H1 (cell line): ENCODE measurements at regions not wholly inside any gene's neighbourhood (a gene's known extent, or its start where the extent isn't known, plus 50 kb on each side); places are given as distances from the start of the nearest gene placed in this dataset.

ENCODE experiments used
- CTCF ChIA-PET: fragments of 300-600 bp; sonication (Branson Sonifier 250); formaldehyde crosslinking; loops from one replicate; lab custom pipeline; 2021; ENCODE audit not compliant: partially characterized antibody; lab: Charles Lee
- POLR2A ChIA-PET: fragments of 300-600 bp; sonication (Branson Sonifier 250); formaldehyde crosslinking; loops from one replicate; lab custom pipeline; 2021; ENCODE audit warnings: inconsistent platforms; ENCODE audit not compliant: partially characterized antibody; lab: Charles Lee
- DNase-seq, 2 experiments: peaks; one replicate each; pipeline versions ENCODE4 v3.0.0 to v3.0.0-alpha.2; 2010 to 2022; ENCODE audit warnings: low spot score in 2 of 2, low read depth in 1 of 2, mixed read lengths in 1 of 2
- FAIRE-seq: peaks from 2 replicates; lab custom pipeline; 2011; peaks lifted over from hg19 to GRCh38; lab: Jason Lieb, UNC
- H2AFZ ChIP-seq: 2 replicates; pipeline ENCODE4 v1.8.1; 2012; ENCODE audit warnings: low read length, inconsistent platforms
- H2AK5ac ChIP-seq: 2 replicates; pipeline ENCODE4 v1.6.1; 2013; ENCODE audit warnings: low read depth, low read length
- H2BK120ac ChIP-seq: replicated peaks from 2 replicates; pipeline ENCODE3; 2013; ENCODE audit warnings: low read depth, low read length, inconsistent platforms
- H2BK12ac ChIP-seq: 2 replicates; pipeline ENCODE4 v1.6.1; 2013; ENCODE audit warnings: low read depth, low read length
- H2BK15ac ChIP-seq: 2 replicates; pipeline ENCODE4 v1.6.1; 2013; ENCODE audit warnings: low read length
- H2BK20ac ChIP-seq: 2 replicates; pipeline ENCODE4 v1.6.1; 2013; ENCODE audit warnings: low read length
- H2BK5ac ChIP-seq: 2 replicates; pipeline ENCODE4 v1.6.1; 2013; ENCODE audit warnings: low read depth, low read length
- H3K14ac ChIP-seq: 2 replicates; pipeline ENCODE4 v1.6.1; 2013; ENCODE audit warnings: inconsistent platforms; ENCODE audit not compliant: insufficient read length
- H3K18ac ChIP-seq: 2 replicates; pipeline ENCODE4 v1.6.1; 2013; ENCODE audit warnings: low read length; ENCODE audit errors: extremely low read depth
- H3K23ac ChIP-seq: 2 replicates; pipeline ENCODE4 v1.6.1; 2013; ENCODE audit warnings: inconsistent platforms; ENCODE audit not compliant: insufficient read length
- H3K23me2 ChIP-seq: 2 replicates; pipeline ENCODE4 v1.6.1; 2013; ENCODE audit warnings: low read depth, low read length
- H3K27ac ChIP-seq: 2 replicates; pipeline ENCODE4 v1.6.1; 2011; ENCODE audit warnings: low read depth, low read length, inconsistent platforms
- H3K27me3 ChIP-seq, 4 experiments: replicated peaks in 1 of 4; 1 replicate in 1 of 4; 2 replicates in 3 of 4; pipeline versions ENCODE4 v1.6.1 to v1.8.1; 2011 to 2013; ENCODE audit warnings: low read length in 3 of 4, mild to moderate bottlenecking in 3 of 4, inconsistent platforms in 2 of 4, mixed read lengths in 2 of 4, moderate library complexity in 1 of 4; ENCODE audit not compliant: control insufficient read depth in 3 of 4, insufficient read depth in 3 of 4; ENCODE audit errors: extremely low read depth in 1 of 4
- H3K36me3 ChIP-seq, 4 experiments: 2 replicates each; pipeline versions ENCODE4 v1.6.1 to v1.8.1; 2011 to 2013; ENCODE audit warnings: mild to moderate bottlenecking in 4 of 4, low read length in 3 of 4, moderate library complexity in 2 of 4, control low read depth in 1 of 4, inconsistent platforms in 1 of 4; ENCODE audit not compliant: insufficient read depth in 4 of 4, control insufficient read depth in 2 of 4
- H3K4ac ChIP-seq: replicated peaks from 2 replicates; pipeline ENCODE3; 2013; ENCODE audit warnings: low read length, low read depth, mixed read lengths, inconsistent platforms; ENCODE audit not compliant: insufficient read length
- H3K4me1 ChIP-seq, 4 experiments: replicated peaks in 1 of 4; 1 replicate in 1 of 4; 2 replicates in 3 of 4; pipeline versions ENCODE4 v1.6.1 to v1.8.1; 2011 to 2013; ENCODE audit warnings: low read length in 3 of 4, inconsistent platforms in 2 of 4, mixed read lengths in 1 of 4; ENCODE audit not compliant: insufficient read depth in 4 of 4, control insufficient read depth in 3 of 4
- H3K4me2 ChIP-seq, 2 experiments: 2 replicates each; pipeline versions ENCODE4 v1.6.1 to v1.8.1; 2011 to 2013; ENCODE audit warnings: low read depth in 2 of 2, low read length in 2 of 2, control low read depth in 1 of 2, inconsistent platforms in 1 of 2, mild to moderate bottlenecking in 1 of 2; ENCODE audit not compliant: insufficient read depth in 1 of 2
- H3K4me3 ChIP-seq, 4 experiments: fragments of 200-600, 300-600 bp in 1 of 4; sonication (generic), shearing (Covaris generic), sonication (Bioruptor Twin) in 1 of 4; 2 replicates each; pipeline versions ENCODE4 v1.5.1 to v1.8.1; 2011 to 2016; ENCODE audit warnings: low read length in 4 of 4, low read depth in 3 of 4, control low read depth in 2 of 4, inconsistent platforms in 2 of 4, mild to moderate bottlenecking in 2 of 4, mixed read lengths in 1 of 4, moderate library complexity in 1 of 4; ENCODE audit not compliant: insufficient read depth in 2 of 4; ENCODE audit errors: extremely low read depth in 1 of 4
- H3K56ac ChIP-seq: replicated peaks from 2 replicates; pipeline ENCODE3; 2013; ENCODE audit warnings: low read depth, mild to moderate bottlenecking, mixed read lengths, low read length, inconsistent platforms; ENCODE audit not compliant: insufficient read length
- H3K79me1 ChIP-seq: 2 replicates; pipeline ENCODE4 v1.6.1; 2013; ENCODE audit warnings: low read depth, low read length, control low read depth
- H3K79me2 ChIP-seq, 2 experiments: 2 replicates each; pipeline versions ENCODE4 v1.6.1 to v1.8.1; 2012 to 2013; ENCODE audit warnings: low read length in 2 of 2, mild to moderate bottlenecking in 2 of 2, inconsistent platforms in 1 of 2; ENCODE audit not compliant: insufficient read depth in 2 of 2, control insufficient read depth in 1 of 2
- H3K9ac ChIP-seq, 4 experiments: replicated peaks in 1 of 4; 1 replicate in 1 of 4; 2 replicates in 3 of 4; pipeline versions ENCODE4 v1.6.1 to v1.8.1; 2011 to 2013; ENCODE audit warnings: low read depth in 3 of 4, low read length in 3 of 4, control low read depth in 2 of 4, mild to moderate bottlenecking in 2 of 4, moderate library complexity in 2 of 4, inconsistent platforms in 1 of 4; ENCODE audit errors: extremely low read depth in 1 of 4
- H3K9me3 ChIP-seq, 2 experiments: 2 replicates each; pipeline versions ENCODE4 v1.6.1 to v1.8.1; 2012 to 2013; ENCODE audit warnings: mild to moderate bottlenecking in 2 of 2, moderate library complexity in 2 of 2, control low read depth in 1 of 2, inconsistent platforms in 1 of 2, low read depth in 1 of 2, low read length in 1 of 2, mixed read lengths in 1 of 2; ENCODE audit not compliant: insufficient read depth in 2 of 2
- H4K20me1 ChIP-seq, 2 experiments: replicated peaks in 1 of 2; 2 replicates each; pipeline versions ENCODE3 to v1.8.1; 2011 to 2013; ENCODE audit warnings: inconsistent platforms in 2 of 2, low read length in 2 of 2, mild to moderate bottlenecking in 1 of 2; ENCODE audit not compliant: insufficient read depth in 2 of 2, control insufficient read depth in 1 of 2
- H4K5ac ChIP-seq: 2 replicates; pipeline ENCODE4 v1.6.1; 2013; ENCODE audit warnings: low read length, low read depth, mixed read lengths, inconsistent platforms; ENCODE audit not compliant: insufficient read length
- H4K8ac ChIP-seq: 2 replicates; pipeline ENCODE4 v1.8.0; 2013; ENCODE audit warnings: mild to moderate bottlenecking, moderate library complexity, low read length, inconsistent platforms; ENCODE audit not compliant: insufficient read depth; ENCODE audit errors: extremely low read depth
- H4K91ac ChIP-seq: replicated peaks from 2 replicates; pipeline ENCODE3; 2013; ENCODE audit warnings: low read length, mixed read lengths, inconsistent platforms; ENCODE audit not compliant: insufficient read length
- CHD2 ChIP-seq: IDR thresholded peaks from 2 replicates; pipeline ENCODE4 v1.6.1; 2012; ENCODE audit warnings: low read length, improper control_type of control experiment
- JUND ChIP-seq: IDR thresholded peaks from 2 replicates; pipeline ENCODE4 v1.6.1; 2011; ENCODE audit warnings: mild to moderate bottlenecking, improper control_type of control experiment, low read length
- KDM5A ChIP-seq: fragments of 200-600 bp; IDR thresholded peaks from 2 replicates; pipeline ENCODE4 v1.7.1; 2012; ENCODE audit warnings: mild to moderate bottlenecking, low read length, inconsistent platforms, mixed read lengths
- MAFK ChIP-seq: IDR thresholded peaks from 2 replicates; pipeline ENCODE4 v1.6.1; 2012; ENCODE audit warnings: low read depth, mild to moderate bottlenecking, improper control_type of control experiment, low read length
- NRF1 ChIP-seq: IDR thresholded peaks from 2 replicates; pipeline ENCODE4 v1.6.1; 2011; ENCODE audit warnings: mild to moderate bottlenecking, low read depth, low read length, improper control_type of control experiment
- RXRA ChIP-seq: IDR thresholded peaks from 2 replicates; pipeline ENCODE4 v1.6.1; 2011; ENCODE audit warnings: low read depth, mild to moderate bottlenecking, low read length, moderate library complexity; ENCODE audit not compliant: insufficient read depth
- SAP30 ChIP-seq: fragments of 300-600 bp; sonication (generic); IDR thresholded peaks from 2 replicates; pipeline ENCODE4 v1.7.1; 2012; ENCODE audit warnings: low read length, moderate library complexity, mild to moderate bottlenecking, inconsistent platforms; ENCODE audit not compliant: insufficient read depth, insufficient replicate concordance
- SP1 ChIP-seq: IDR thresholded peaks from 2 replicates; pipeline ENCODE4 v1.6.1; 2011; ENCODE audit warnings: low read depth, low read length
- WGBS, 2 experiments: shearing (Covaris generic) in 1 of 2; methylation state at CpG; one replicate each; pipeline versions ENCODE4 v1.1.6 to v1.1.7; 2013 to 2015; ENCODE audit warnings: low lambda C conversion rate in 2 of 2, mixed read lengths in 2 of 2, inconsistent platforms in 1 of 2, low coverage in 1 of 2, missing lambda C conversion rate in 1 of 2; ENCODE audit not compliant: insufficient replicate concordance in 2 of 2, insufficient coverage in 1 of 2, insufficient read length in 1 of 2; ENCODE audit errors: extremely low coverage in 1 of 2, missing lambda C conversion rate in 1 of 2; 5-methylcytosine and 5-hydroxymethylcytosine counted together

- Histone ChIP-seq H3K14ac (no peak overlapping the region), H3K18ac (no peak overlapping the region), H3K23me2 (no peaks in the 10 kb centered on the region), H4K8ac (no peak overlapping the region), H2BK20ac (no peak overlapping the region), H3K4ac (no peak overlapping the region), H3K4me2 (no peak overlapping the region), H2AFZ (peak overlapping the region; percentile 48), H3K79me2 (no peaks in the 10 kb centered on the region), H4K91ac (no peak overlapping the region), H3K4me1 (no peaks in the 10 kb centered on the region), H3K79me1 (no peaks in the 10 kb centered on the region), H3K36me3 (no peaks in the 10 kb centered on the region), H2BK12ac (no peak overlapping the region), H4K20me1 (no peaks in the 10 kb centered on the region), H3K9me3 (no peaks in the 10 kb centered on the region), H2BK5ac (no peak overlapping the region), H3K27me3 (no peaks in the 10 kb centered on the region), H2BK120ac (no peak overlapping the region), H3K9ac (no peak overlapping the region), H3K4me3 (no peak overlapping the region), H3K56ac (no peak overlapping the region), H2BK15ac (no peak overlapping the region), H4K5ac (no peak overlapping the region), H3K23ac (no peak overlapping the region), H2AK5ac (no peak overlapping the region), H3K27ac (no peak overlapping the region; the same call in 1 of the 2 replicates)
- ChIA-PET CTCF (interaction anchor here (0.7 kb wide), 1 partner anchor 840 kb away, joined by 3 read pairs; no protein-coding TSS in a partner anchor), POLR2A (no interaction called here)
- DNase-seq (no peak), FAIRE-seq (no peak)
- WGBS, 2 experiments = 88% methylated on average over 6 of the region's 6 CpGs; no CpG with 5 or more reads in 1 of the 2 experiments
- TF ChIP-seq KDM5A = no peak
- no peak for TF ChIP-seq NRF1
- no peak for TF ChIP-seq SAP30
- no peak for TF ChIP-seq CHD2
- no peak for TF ChIP-seq SP1
- TF ChIP-seq MAFK = no peak
- TF ChIP-seq RXRA = no peak
- no peak for TF ChIP-seq JUND
Measured at GRCh38 chr4:20086799-20087521, 164.7 kb upstream of the SLIT2 start.
